Neural crest cell (in vitro differentiated cells): ENCODE measurements at regions not wholly inside any gene's neighbourhood (a gene's known extent, or its start where the extent isn't known, plus 50 kb on each side); places are given as distances from the start of the nearest gene placed in this dataset.
A peak's percentile ranks its signal among the peaks of the same experiment; 100 is the strongest.
"Not testable (repeated sequence)": the region's sequence is repeated elsewhere in the genome, so short reads cannot be mapped to it uniquely, and the experiment has no call there.

Source experiments
- DNase-seq: peaks from one replicate; pipeline ENCODE4 v3.0.0; 2021; ENCODE audit warnings: low read depth, mixed read lengths, low spot score
- H3K27ac Mint-ChIP-seq: one replicate; pipeline ENCODE4 v1.8.0; 2021; ENCODE audit warnings: mild to moderate bottlenecking, mixed read lengths; ENCODE audit not compliant: unreplicated experiment
- H3K27me3 Mint-ChIP-seq: 2 replicates; pipeline ENCODE4 v1.8.0; 2021; ENCODE audit warnings: low read depth, mild to moderate bottlenecking, mixed read lengths
- H3K36me3 Mint-ChIP-seq: 2 replicates; pipeline ENCODE4 v1.8.0; 2021; ENCODE audit warnings: low read depth, mild to moderate bottlenecking, mixed read lengths
- H3K4me1 Mint-ChIP-seq: 2 replicates; pipeline ENCODE4 v1.8.0; 2021; ENCODE audit warnings: mixed read lengths
- H3K4me3 Mint-ChIP-seq: one replicate; pipeline ENCODE4 v1.8.0; 2021; ENCODE audit warnings: mild to moderate bottlenecking, mixed read lengths
- H3K9me3 Mint-ChIP-seq: 2 replicates; pipeline ENCODE4 v1.8.0; 2021; ENCODE audit warnings: mixed read lengths
- TF ChIP-seq, protein P1 (sequence below): fragments of 200-600 bp; sonication (generic); conservative IDR thresholded peaks from 2 replicates; pipeline ENCODE4 v1.5.0; 2021; ENCODE audit warnings: antibody characterized with exemption, mild to moderate bottlenecking

GRCh38 chr21:14050121-14050520, 160.6 kb downstream of the LIPI start:
- Mint-ChIP-seq H3K36me3 (peaks cover 23% of the 10 kb centered on the region), H3K27me3 (no peaks in the 10 kb centered on the region), H3K4me3 (no peak overlapping the region), H3K27ac (no peak overlapping the region), H3K9me3 (peaks cover 27% of the 10 kb centered on the region), H3K4me1 (no peaks in the 10 kb centered on the region)
- TF ChIP-seq, protein P1, sequence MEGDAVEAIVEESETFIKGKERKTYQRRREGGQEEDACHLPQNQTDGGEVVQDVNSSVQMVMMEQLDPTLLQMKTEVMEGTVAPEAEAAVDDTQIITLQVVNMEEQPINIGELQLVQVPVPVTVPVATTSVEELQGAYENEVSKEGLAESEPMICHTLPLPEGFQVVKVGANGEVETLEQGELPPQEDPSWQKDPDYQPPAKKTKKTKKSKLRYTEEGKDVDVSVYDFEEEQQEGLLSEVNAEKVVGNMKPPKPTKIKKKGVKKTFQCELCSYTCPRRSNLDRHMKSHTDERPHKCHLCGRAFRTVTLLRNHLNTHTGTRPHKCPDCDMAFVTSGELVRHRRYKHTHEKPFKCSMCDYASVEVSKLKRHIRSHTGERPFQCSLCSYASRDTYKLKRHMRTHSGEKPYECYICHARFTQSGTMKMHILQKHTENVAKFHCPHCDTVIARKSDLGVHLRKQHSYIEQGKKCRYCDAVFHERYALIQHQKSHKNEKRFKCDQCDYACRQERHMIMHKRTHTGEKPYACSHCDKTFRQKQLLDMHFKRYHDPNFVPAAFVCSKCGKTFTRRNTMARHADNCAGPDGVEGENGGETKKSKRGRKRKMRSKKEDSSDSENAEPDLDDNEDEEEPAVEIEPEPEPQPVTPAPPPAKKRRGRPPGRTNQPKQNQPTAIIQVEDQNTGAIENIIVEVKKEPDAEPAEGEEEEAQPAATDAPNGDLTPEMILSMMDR: no peak
- DNase-seq: no peak

DNA sequence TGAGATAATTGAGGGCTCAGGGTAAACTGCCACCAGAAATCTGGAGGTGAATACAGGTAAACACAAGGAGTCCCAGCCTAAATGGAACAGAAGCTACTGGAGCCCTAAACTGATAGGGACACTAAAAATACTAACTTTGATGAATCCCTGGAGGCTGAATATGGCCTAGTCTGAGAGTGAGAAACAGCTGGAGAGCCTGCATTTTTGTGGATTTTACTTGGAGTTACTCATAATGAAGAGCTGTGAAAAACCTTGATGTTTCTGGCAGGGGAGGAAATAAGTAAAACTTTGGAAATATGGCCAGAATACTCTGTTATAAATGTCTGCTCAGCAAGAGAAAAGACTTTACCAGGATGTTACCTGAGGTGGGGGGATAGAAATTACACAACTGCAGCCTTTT, 164.4 kb downstream of the LIPI start:
- H3K27me3 Mint-ChIP-seq: no peaks in the 10 kb centered on the region
- TF ChIP-seq, protein P1: no peak
- no peaks in the 10 kb centered on the region for H3K4me1 Mint-ChIP-seq
- H3K4me3 Mint-ChIP-seq: no peak overlapping the region
- no peak overlapping the region for H3K27ac Mint-ChIP-seq
- H3K36me3 Mint-ChIP-seq: peaks cover 22% of the 10 kb centered on the region
- DNase-seq: no peak
- H3K9me3 Mint-ChIP-seq: peaks cover 24% of the 10 kb centered on the region

- Mint-ChIP-seq H3K4me3 (no peak overlapping the region), H3K27ac (no peak overlapping the region), H3K9me3 (peaks cover 10% of the 10 kb centered on the region), H3K4me1 (no peaks in the 10 kb centered on the region), H3K36me3 (peaks cover 25% of the 10 kb centered on the region), H3K27me3 (no peaks in the 10 kb centered on the region)
- TF ChIP-seq, protein P1: no peak
- DNase-seq: no peak
These were observed 170.4 kb downstream of the LIPI start for GRCh38 chr21:14040386-14040785.

DNA sequence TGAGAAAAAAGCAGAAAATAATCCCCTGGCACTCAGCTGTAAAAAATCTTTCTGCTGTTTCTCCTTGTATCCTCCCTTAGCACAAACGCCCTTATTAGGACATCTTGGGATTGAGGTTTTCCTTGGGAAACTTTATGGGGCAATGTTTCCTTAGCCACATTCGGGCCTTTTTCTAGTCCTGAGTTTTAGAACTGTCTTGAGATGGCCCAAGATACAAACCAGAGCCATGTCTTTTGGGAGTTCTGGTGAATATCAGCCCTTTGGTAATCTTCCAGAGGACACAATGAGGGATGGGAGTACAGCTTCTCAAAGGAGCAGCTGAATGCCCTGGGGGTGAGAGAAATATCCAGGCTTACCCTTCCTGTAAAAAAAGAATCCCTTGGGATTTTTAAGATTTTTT, 182.1 kb downstream of the LIPI start:
- H3K27me3 Mint-ChIP-seq, H3K9me3 Mint-ChIP-seq, H3K27ac Mint-ChIP-seq, DNase-seq, H3K36me3 Mint-ChIP-seq: not testable (repeated sequence)
- Mint-ChIP-seq H3K4me3 (peak overlapping the region; percentile 96), H3K4me1 (peaks cover 14% of the 10 kb centered on the region)

DNA sequence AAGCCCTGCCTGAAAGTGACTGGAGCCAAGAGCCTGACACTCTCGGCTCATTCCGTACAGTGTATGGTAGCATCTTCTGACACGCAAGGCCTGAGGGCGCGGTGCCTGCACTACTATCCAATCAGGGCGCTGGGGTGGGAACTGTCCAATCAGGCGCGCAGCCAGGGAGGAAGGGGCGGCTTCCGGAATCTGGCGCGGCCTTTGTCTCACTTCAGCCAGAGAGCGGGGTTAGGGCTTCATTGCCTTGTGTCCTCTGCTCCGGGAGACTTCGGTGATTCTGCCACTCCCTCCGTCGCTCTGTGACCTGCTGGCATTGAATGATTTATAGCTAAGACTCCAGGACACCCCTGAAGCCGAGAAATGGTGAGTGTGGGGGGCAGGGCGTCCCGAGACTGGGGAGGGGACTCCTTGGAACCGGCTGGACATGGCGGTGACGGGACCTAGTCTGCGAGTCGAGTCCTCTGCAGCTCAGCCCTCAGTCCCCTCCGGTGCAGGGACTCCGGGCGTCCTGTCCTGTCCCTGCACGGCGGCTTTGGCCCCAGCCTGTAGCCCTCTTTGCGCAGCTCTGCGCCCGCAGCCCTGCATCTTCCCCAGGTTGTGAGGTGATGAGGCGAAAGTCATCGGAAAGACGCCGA, 183.4 kb downstream of the LIPI start:
- H3K27ac Mint-ChIP-seq: peak overlapping the region; percentile 100
- H3K27me3 Mint-ChIP-seq, H3K36me3 Mint-ChIP-seq, H3K9me3 Mint-ChIP-seq: not testable (repeated sequence)
- DNase-seq: peak; percentile 61
- peak overlapping the region; percentile 96 for H3K4me3 Mint-ChIP-seq
- H3K4me1 Mint-ChIP-seq: peaks cover 14% of the 10 kb centered on the region

DNA sequence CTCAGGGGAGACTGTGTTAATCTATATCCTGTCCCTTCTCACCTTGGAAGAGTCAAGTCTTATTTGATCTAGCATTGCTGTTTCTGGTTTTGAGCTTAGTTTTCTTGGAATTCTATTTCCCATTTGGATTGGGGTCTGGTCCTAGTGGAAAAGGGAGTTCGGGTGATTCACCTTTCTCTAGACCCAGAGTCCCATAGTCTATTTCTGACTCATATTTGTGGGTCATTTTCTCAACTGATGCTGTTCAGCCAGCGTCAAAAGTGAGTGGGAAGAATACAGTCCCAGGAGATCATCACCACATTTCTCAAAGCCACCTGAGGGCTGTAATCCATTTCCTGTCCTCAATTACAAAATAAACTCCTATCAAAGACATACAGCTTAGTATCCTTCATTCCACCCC, 190.6 kb downstream of the LIPI start:
- H3K36me3 Mint-ChIP-seq, H3K4me3 Mint-ChIP-seq, DNase-seq, H3K9me3 Mint-ChIP-seq, H3K4me1 Mint-ChIP-seq, H3K27ac Mint-ChIP-seq: not testable (repeated sequence)
- H3K27me3 Mint-ChIP-seq: peaks cover 12% of the 10 kb centered on the region

DNA sequence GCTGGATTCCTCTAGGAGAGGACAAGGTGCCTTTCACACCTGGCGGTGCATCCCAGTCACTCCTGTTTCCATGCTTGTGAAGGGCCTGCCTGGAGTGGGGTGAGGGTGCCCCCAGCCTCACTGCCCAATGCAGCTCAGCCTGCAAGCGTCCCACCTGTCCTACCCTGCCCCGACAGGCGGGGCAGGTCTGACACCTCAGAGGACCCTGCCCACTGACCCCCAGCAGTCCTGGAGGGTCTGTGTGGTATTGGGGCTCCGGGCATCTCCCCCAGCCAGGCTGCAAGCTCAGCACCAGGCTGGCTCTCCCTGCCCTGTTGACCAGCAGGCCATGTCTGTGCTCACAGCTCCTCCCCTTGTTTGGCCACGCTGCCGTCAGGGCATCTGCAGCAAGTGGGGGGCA, 194.9 kb downstream of the LIPI start:
- not testable (repeated sequence) for H3K36me3 Mint-ChIP-seq, H3K27me3 Mint-ChIP-seq, H3K4me1 Mint-ChIP-seq, DNase-seq, H3K27ac Mint-ChIP-seq, H3K4me3 Mint-ChIP-seq, H3K9me3 Mint-ChIP-seq

DNA sequence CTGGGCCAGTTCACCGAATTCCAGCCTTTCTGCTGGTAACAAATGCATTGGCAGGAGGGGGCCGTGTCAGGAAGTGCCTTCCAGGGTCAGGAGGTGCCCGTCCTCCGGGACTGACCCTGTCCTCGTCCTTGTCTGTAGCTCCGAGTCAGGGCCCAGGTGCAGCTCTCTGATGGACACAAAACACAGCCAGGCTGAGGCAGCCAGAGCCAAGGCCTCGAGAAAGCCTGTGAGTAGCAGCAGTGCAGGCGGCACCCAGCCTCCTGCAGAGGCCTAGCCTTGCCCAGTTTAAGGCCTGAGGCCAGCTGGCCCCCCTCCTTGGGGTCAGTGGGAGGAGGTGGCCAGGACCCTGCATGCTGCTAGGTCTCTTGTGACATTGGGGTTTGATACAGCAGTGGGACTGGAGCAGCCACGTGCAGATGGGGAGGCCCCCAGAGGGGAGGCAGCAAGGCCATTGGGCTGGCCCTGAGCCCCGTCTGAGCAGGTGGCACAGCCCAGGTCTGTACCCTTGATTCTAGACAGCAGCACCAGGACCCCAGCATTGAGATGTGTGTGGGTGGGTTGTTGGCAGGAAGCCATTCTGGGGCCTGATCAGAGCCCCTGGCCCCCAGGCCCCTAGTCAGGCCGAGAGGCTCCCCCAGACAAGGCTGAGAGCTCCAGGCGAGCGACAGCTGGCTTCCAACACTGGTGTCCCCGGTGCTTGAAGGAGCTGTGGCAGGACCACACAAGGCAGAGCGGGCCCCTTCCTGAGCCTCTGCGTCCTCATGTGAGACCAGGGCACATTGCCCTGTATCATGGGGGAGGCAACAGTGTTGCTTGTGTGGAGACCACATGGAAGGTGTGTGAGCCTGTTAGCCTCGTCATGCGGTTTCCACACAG, 196.9 kb downstream of the LIPI start:
- H3K27me3 Mint-ChIP-seq, H3K4me3 Mint-ChIP-seq, H3K4me1 Mint-ChIP-seq, H3K27ac Mint-ChIP-seq, DNase-seq, H3K36me3 Mint-ChIP-seq, H3K9me3 Mint-ChIP-seq: not testable (repeated sequence)
